SK-N-SH (cell line): ENCODE measurements at regions not wholly inside any gene's neighbourhood (a gene's known extent, or its start where the extent isn't known, plus 50 kb on each side); places are given as distances from the start of the nearest gene placed in this dataset.

ENCODE experiments used
- CTCF ChIA-PET: fragments of 300-600, 350-600 bp; formaldehyde crosslinking; extraction: SDS; loops from one replicate; lab custom pipeline; 2021; lab: Yijun Ruan, JAX
- POLR2A ChIA-PET: fragments of 350-600 bp; sonication (Branson Sonifier 250); formaldehyde crosslinking; extraction: SDS; loops from one replicate; lab custom pipeline; 2020; ENCODE audit warnings: antibody characterized with exemption, inconsistent platforms; lab: Yijun Ruan, JAX
- DNase-seq: peaks from one replicate; pipeline ENCODE4 v3.0.0; 2012
- H2AFZ ChIP-seq: fragments of 200-600 bp; sonication (generic); 2 replicates; pipeline ENCODE4 v1.8.1; 2016; ENCODE audit warnings: antibody characterized with exemption, mild to moderate bottlenecking, low read depth
- H3F3A ChIP-seq: fragments of 200-600 bp; sonication (generic); replicated peaks from 2 replicates; pipeline ENCODE3; 2016; ENCODE audit warnings: antibody characterized with exemption, mild to moderate bottlenecking; ENCODE audit not compliant: insufficient read depth
- H3K27ac ChIP-seq, 2 experiments: fragments of 200-500 bp in 1 of 2; fragments of 200-600 bp in 1 of 2; sonication (Bioruptor generic) in 1 of 2; sonication (generic), shearing (Covaris generic) in 1 of 2; 2 replicates each; pipeline versions ENCODE4 v1.5.1 to v1.6.1; 2014 to 2016; ENCODE audit warnings: low read depth in 2 of 2, inconsistent platforms in 1 of 2, low read length in 1 of 2, mild to moderate bottlenecking in 1 of 2, mixed read lengths in 1 of 2
- H3K27me3 ChIP-seq: fragments of 200-600 bp; sonication (generic), shearing (Covaris generic); 2 replicates; pipeline ENCODE4 v1.6.1; 2016; ENCODE audit warnings: mixed run types; ENCODE audit not compliant: insufficient read depth
- H3K36me3 ChIP-seq, 2 experiments: fragments of 200-500 bp in 1 of 2; fragments of 200-600 bp in 1 of 2; sonication (Bioruptor generic) in 1 of 2; sonication (generic) in 1 of 2; replicated peaks in 1 of 2; 2 replicates each; pipeline versions ENCODE3 to v1.5.1; 2014 to 2016; ENCODE audit warnings: low read length in 1 of 2, mild to moderate bottlenecking in 1 of 2; ENCODE audit not compliant: insufficient read depth in 2 of 2, control insufficient read depth in 1 of 2
- H3K4me1 ChIP-seq, 2 experiments: fragments of 200-500 bp in 1 of 2; fragments of 200-600 bp in 1 of 2; sonication (Bioruptor generic) in 1 of 2; sonication (generic), shearing (Covaris generic) in 1 of 2; 2 replicates each; pipeline versions ENCODE4 v1.5.1 to v1.6.1; 2014 to 2016; ENCODE audit warnings: low read depth in 1 of 2, low read length in 1 of 2, mixed run types in 1 of 2; ENCODE audit not compliant: insufficient read depth in 2 of 2, control insufficient read depth in 1 of 2
- H3K4me2 ChIP-seq: fragments of 200-600 bp; sonication (generic), shearing (Covaris generic); 2 replicates; pipeline ENCODE4 v1.6.1; 2017; ENCODE audit warnings: mixed run types
- H3K4me3 ChIP-seq, 2 experiments: fragments of 200-500 bp in 1 of 2; fragments of 200-600 bp in 1 of 2; sonication (Bioruptor generic) in 1 of 2; sonication (generic), shearing (Covaris generic) in 1 of 2; 2 replicates each; pipeline versions ENCODE4 v1.5.1 to v1.8.1; 2014 to 2016; ENCODE audit warnings: low read depth in 2 of 2, inconsistent platforms in 1 of 2, low read length in 1 of 2, mild to moderate bottlenecking in 1 of 2, mixed read lengths in 1 of 2, moderate library complexity in 1 of 2
- H3K79me2 ChIP-seq: fragments of 200-600 bp; sonication (generic); 2 replicates; pipeline ENCODE4 v1.8.1; 2017; ENCODE audit warnings: mild to moderate bottlenecking; ENCODE audit not compliant: insufficient read depth
- H3K9ac ChIP-seq: fragments of 200-600 bp; sonication (generic); 2 replicates; pipeline ENCODE4 v1.6.1; 2017; ENCODE audit warnings: mixed run types
- H3K9me2 ChIP-seq: fragments of 200-600 bp; sonication (generic); 2 replicates; pipeline ENCODE4 v1.6.1; 2017; ENCODE audit warnings: mixed run types
- H3K9me3 ChIP-seq: fragments of 200-600 bp; sonication (generic); 2 replicates; pipeline ENCODE4 v1.6.1; 2017; ENCODE audit warnings: mixed run types, mild to moderate bottlenecking, moderate library complexity
- H4K20me1 ChIP-seq: fragments of 200-600 bp; sonication (generic); 2 replicates; pipeline ENCODE4 v1.6.1; 2017; ENCODE audit warnings: mild to moderate bottlenecking, mixed run types; ENCODE audit not compliant: insufficient read depth
- CHD2 ChIP-seq: fragments of 150-350 bp; IDR thresholded peaks from 2 replicates; pipeline ENCODE4 v1.6.1; 2018; ENCODE audit warnings: low read length; ENCODE audit not compliant: partially characterized antibody
- ELF1 ChIP-seq: IDR thresholded peaks from 2 replicates; pipeline ENCODE4 v1.4.0; 2012
- EP300 ChIP-seq, 2 experiments: IDR thresholded peaks; 2 replicates each; pipeline versions ENCODE4 v1.4.0 to v1.6.1; 2012; ENCODE audit warnings: borderline replicate concordance in 1 of 2, low read depth in 1 of 2, low read length in 1 of 2
- JUND ChIP-seq: IDR thresholded peaks from 2 replicates; pipeline ENCODE4 v1.4.0; 2012
- MXI1 ChIP-seq: IDR thresholded peaks from 2 replicates; pipeline ENCODE4 v1.6.1; 2012; ENCODE audit warnings: mild to moderate bottlenecking, low read depth, low read length, improper control_type of control experiment
- NRF1 ChIP-seq: IDR thresholded peaks from 2 replicates; pipeline ENCODE4 v1.6.1; 2012; ENCODE audit warnings: low read depth, mild to moderate bottlenecking, low read length
- POLR2AphosphoS5 ChIP-seq: IDR thresholded peaks from 2 replicates; pipeline ENCODE4 v1.6.1; 2012; ENCODE audit warnings: low read depth, low read length
- RFX5 ChIP-seq: IDR thresholded peaks from 2 replicates; pipeline ENCODE4 v1.6.1; 2012; ENCODE audit warnings: mild to moderate bottlenecking, improper control_type of control experiment, low read length
- SIN3A ChIP-seq: IDR thresholded peaks from 2 replicates; pipeline ENCODE4 v1.6.1; 2012; ENCODE audit warnings: low read depth, mild to moderate bottlenecking, low read length, moderate library complexity, borderline replicate concordance
- SMC3 ChIP-seq: IDR thresholded peaks from 2 replicates; pipeline ENCODE4 v1.6.1; 2012; ENCODE audit warnings: low read depth, low read length, improper control_type of control experiment
- TEAD4 ChIP-seq: IDR thresholded peaks from 2 replicates; pipeline ENCODE4 v1.4.0; 2012; ENCODE audit warnings: mild to moderate bottlenecking, borderline replicate concordance; ENCODE audit not compliant: insufficient read depth
- USF1 ChIP-seq: IDR thresholded peaks from 2 replicates; pipeline ENCODE4 v1.4.0; 2012; ENCODE audit warnings: low read depth, borderline replicate concordance
- USF2 ChIP-seq: fragments of 150-350 bp; IDR thresholded peaks from 2 replicates; pipeline ENCODE4 v1.6.1; 2017; ENCODE audit warnings: antibody characterized with exemption, low read length, low read depth, borderline replicate concordance
- WGBS: methylation state at CpG from one replicate; pipeline ENCODE4 v1.1.6; 2017; ENCODE audit warnings: low lambda C conversion rate; 5-methylcytosine and 5-hydroxymethylcytosine counted together
- TF ChIP-seq, protein P1 (sequence below): fragments of 200-600 bp; sonication (generic); IDR thresholded peaks from 2 replicates; pipeline ENCODE4 v1.6.1; 2017; ENCODE audit warnings: antibody characterized with exemption, mild to moderate bottlenecking, moderate library complexity
- TF ChIP-seq, protein P2 (sequence below): IDR thresholded peaks from 2 replicates; pipeline ENCODE4; 2012
- TF ChIP-seq, protein P3 (sequence below): fragments of 150-350 bp; IDR thresholded peaks from 2 replicates; pipeline ENCODE4 v1.6.1; 2016; ENCODE audit warnings: mild to moderate bottlenecking, low read depth, low read length
- TF ChIP-seq, protein P4 (sequence below): IDR thresholded peaks from 2 replicates; pipeline ENCODE4 v1.4.0; 2012; ENCODE audit warnings: low read depth, borderline replicate concordance

- no peak for TF ChIP-seq EP300 (IDR thresholded peaks at IDR 0.05; ENCODE audit: borderline replicate concordance in 1 of 2, low read depth in 1 of 2, low read length in 1 of 2)
Observed at GRCh38 chr4:31467781-31468180, 747.6 kb downstream of the PCDH7 start (continued).

DNA sequence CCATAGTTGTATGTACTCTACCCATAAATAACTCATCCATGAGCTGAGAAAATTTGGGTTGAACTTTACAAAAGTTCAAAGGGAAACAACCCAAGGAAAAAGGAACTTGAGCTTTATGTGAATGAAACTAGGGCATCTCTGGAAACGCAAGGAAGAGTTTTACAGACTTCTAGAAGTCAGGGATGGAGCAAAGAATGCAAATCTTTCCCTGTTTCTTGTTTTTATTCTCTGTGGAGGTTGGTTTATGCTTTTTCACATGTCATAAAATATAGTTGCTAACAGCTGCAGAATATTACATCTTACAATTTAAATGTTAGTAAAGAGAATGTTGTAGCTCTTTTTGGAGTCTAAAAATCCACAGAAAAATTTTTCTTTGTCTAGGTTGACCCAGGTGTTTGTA is 754.1 kb downstream of the PCDH7 start:
- no peaks in the 10 kb centered on the region for H3K79me2 ChIP-seq
- 3% methylated on average over 1 of the region's 1 CpG for WGBS
- TF ChIP-seq RFX5 (no peak), ELF1 (no peak), CHD2 (no peak), USF2 (no peak), EP300 (IDR thresholded peaks at IDR 0.05; ENCODE audit: borderline replicate concordance in 1 of 2, low read depth in 1 of 2, low read length in 1 of 2) (no peak), TEAD4 (no peak), SIN3A (no peak), POLR2AphosphoS5 (no peak), SMC3 (no peak), MXI1 (no peak), USF1 (no peak), JUND (no peak), NRF1 (no peak)
- TF ChIP-seq, protein P1, sequence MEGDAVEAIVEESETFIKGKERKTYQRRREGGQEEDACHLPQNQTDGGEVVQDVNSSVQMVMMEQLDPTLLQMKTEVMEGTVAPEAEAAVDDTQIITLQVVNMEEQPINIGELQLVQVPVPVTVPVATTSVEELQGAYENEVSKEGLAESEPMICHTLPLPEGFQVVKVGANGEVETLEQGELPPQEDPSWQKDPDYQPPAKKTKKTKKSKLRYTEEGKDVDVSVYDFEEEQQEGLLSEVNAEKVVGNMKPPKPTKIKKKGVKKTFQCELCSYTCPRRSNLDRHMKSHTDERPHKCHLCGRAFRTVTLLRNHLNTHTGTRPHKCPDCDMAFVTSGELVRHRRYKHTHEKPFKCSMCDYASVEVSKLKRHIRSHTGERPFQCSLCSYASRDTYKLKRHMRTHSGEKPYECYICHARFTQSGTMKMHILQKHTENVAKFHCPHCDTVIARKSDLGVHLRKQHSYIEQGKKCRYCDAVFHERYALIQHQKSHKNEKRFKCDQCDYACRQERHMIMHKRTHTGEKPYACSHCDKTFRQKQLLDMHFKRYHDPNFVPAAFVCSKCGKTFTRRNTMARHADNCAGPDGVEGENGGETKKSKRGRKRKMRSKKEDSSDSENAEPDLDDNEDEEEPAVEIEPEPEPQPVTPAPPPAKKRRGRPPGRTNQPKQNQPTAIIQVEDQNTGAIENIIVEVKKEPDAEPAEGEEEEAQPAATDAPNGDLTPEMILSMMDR: no peak
- TF ChIP-seq, protein P2, sequence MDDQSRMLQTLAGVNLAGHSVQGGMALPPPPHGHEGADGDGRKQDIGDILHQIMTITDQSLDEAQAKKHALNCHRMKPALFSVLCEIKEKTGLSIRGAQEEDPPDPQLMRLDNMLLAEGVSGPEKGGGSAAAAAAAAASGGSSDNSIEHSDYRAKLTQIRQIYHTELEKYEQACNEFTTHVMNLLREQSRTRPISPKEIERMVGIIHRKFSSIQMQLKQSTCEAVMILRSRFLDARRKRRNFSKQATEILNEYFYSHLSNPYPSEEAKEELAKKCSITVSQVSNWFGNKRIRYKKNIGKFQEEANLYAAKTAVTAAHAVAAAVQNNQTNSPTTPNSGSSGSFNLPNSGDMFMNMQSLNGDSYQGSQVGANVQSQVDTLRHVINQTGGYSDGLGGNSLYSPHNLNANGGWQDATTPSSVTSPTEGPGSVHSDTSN: no peak
- TF ChIP-seq, protein P3, sequence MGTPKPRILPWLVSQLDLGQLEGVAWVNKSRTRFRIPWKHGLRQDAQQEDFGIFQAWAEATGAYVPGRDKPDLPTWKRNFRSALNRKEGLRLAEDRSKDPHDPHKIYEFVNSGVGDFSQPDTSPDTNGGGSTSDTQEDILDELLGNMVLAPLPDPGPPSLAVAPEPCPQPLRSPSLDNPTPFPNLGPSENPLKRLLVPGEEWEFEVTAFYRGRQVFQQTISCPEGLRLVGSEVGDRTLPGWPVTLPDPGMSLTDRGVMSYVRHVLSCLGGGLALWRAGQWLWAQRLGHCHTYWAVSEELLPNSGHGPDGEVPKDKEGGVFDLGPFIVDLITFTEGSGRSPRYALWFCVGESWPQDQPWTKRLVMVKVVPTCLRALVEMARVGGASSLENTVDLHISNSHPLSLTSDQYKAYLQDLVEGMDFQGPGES: no peak
- TF ChIP-seq, protein P4, sequence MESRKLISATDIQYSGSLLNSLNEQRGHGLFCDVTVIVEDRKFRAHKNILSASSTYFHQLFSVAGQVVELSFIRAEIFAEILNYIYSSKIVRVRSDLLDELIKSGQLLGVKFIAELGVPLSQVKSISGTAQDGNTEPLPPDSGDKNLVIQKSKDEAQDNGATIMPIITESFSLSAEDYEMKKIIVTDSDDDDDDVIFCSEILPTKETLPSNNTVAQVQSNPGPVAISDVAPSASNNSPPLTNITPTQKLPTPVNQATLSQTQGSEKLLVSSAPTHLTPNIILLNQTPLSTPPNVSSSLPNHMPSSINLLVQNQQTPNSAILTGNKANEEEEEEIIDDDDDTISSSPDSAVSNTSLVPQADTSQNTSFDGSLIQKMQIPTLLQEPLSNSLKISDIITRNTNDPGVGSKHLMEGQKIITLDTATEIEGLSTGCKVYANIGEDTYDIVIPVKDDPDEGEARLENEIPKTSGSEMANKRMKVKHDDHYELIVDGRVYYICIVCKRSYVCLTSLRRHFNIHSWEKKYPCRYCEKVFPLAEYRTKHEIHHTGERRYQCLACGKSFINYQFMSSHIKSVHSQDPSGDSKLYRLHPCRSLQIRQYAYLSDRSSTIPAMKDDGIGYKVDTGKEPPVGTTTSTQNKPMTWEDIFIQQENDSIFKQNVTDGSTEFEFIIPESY: no peak
- no peak overlapping the region for H3K27ac ChIP-seq
- no peaks in the 10 kb centered on the region for H3K9me3 ChIP-seq
- ChIA-PET POLR2A (no interaction called here), CTCF (interaction anchor here (0.7 to 1.1 kb wide), 2 partner anchors 9 to 18 kb away, joined by 3 read pairs; no protein-coding TSS in a partner anchor)
- H3K9ac ChIP-seq: no peak overlapping the region
- no peaks in the 10 kb centered on the region for H3F3A ChIP-seq
- no peaks in the 10 kb centered on the region for H3K4me1 ChIP-seq
- no peaks in the 10 kb centered on the region for H3K9me2 ChIP-seq
- no peaks in the 10 kb centered on the region for H4K20me1 ChIP-seq
- DNase-seq: no peak
- no peak overlapping the region for H3K4me3 ChIP-seq
- no peaks in the 10 kb centered on the region for H3K27me3 ChIP-seq
- no peaks in the 10 kb centered on the region for H3K36me3 ChIP-seq
- H3K4me2 ChIP-seq: no peak overlapping the region
- no peak overlapping the region for H2AFZ ChIP-seq
